HEK293 (cell line): ENCODE measurements at regions not wholly inside any gene's neighbourhood (a gene's known extent, or its start where the extent isn't known, plus 50 kb on each side); places are given as distances from the start of the nearest gene placed in this dataset.

ENCODE experiments used
- CTCF ChIA-PET: fragments of 350-600 bp; formaldehyde crosslinking; extraction: SDS; loops from one replicate; lab custom pipeline; 2021; ENCODE audit warnings: antibody characterized with exemption; lab: Yijun Ruan, JAX
- POLR2A ChIA-PET: fragments of 300-600 bp; formaldehyde crosslinking; extraction: SDS; loops from one replicate; lab custom pipeline; 2020; ENCODE audit warnings: antibody characterized with exemption, inconsistent platforms; lab: Yijun Ruan, JAX
- H3K27ac ChIP-seq: fragments of 200-500 bp; sonication (Bioruptor generic); 2 replicates; pipeline ENCODE4 v1.5.1; 2014; ENCODE audit warnings: low read depth, low read length, control low read depth, inconsistent platforms; ENCODE audit errors: extremely low read depth
- H3K36me3 ChIP-seq, 2 experiments: fragments of 200-500 bp in 1 of 2; sonication (Bioruptor generic) in 1 of 2; 1 replicate in 1 of 2; 2 replicates in 1 of 2; pipeline ENCODE4 v1.5.1; 2014 to 2017; ENCODE audit warnings: inconsistent platforms in 2 of 2, low read length in 2 of 2; ENCODE audit not compliant: control insufficient read depth in 2 of 2, insufficient read depth in 1 of 2
- H3K4me1 ChIP-seq: fragments of 200-500 bp; sonication (Bioruptor generic); 2 replicates; pipeline ENCODE4 v1.5.1; 2014; ENCODE audit warnings: mild to moderate bottlenecking, low read length, inconsistent platforms; ENCODE audit not compliant: control insufficient read depth, insufficient read depth
- H3K4me3 ChIP-seq: 2 replicates; pipeline ENCODE4 v1.5.1; 2011; ENCODE audit warnings: low read depth, mild to moderate bottlenecking, control low read depth, low read length, moderate library complexity
- H3K9me3 ChIP-seq: fragments of 200-500 bp; sonication (Bioruptor generic); 2 replicates; pipeline ENCODE4 v1.5.1; 2014; ENCODE audit warnings: low read depth, low read length, inconsistent platforms; ENCODE audit not compliant: control insufficient read depth, insufficient read depth
- BCL6B ChIP-seq: fragments of 450-650 bp; formaldehyde crosslinking; IDR thresholded peaks from 2 replicates; pipeline ENCODE4 v1.5.1; 2017; ENCODE audit warnings: missing biosample characterization, missing genetic modification characterization
- GLIS2 ChIP-seq: fragments of 450-650 bp; formaldehyde crosslinking; IDR thresholded peaks from 2 replicates; pipeline ENCODE4 v1.5.1; 2016; ENCODE audit warnings: missing biosample characterization, missing genetic modification characterization
- KLF16 ChIP-seq: fragments of 450-650 bp; formaldehyde crosslinking; IDR thresholded peaks from 2 replicates; pipeline ENCODE4 v1.5.1; 2017; ENCODE audit warnings: missing biosample characterization, missing genetic modification characterization
- KLF7 ChIP-seq: fragments of 450-650 bp; formaldehyde crosslinking; IDR thresholded peaks from 2 replicates; pipeline ENCODE4 v1.5.1; 2016; ENCODE audit warnings: missing biosample characterization, missing genetic modification characterization, borderline replicate concordance
- MEIS1 ChIP-seq: sonication (generic); formaldehyde crosslinking; IDR thresholded peaks from 2 replicates; pipeline ENCODE4 v1.8.1; 2022; ENCODE audit warnings: missing genetic modification reagents, mild to moderate bottlenecking, borderline replicate concordance
- MYNN ChIP-seq: fragments of 450-650 bp; formaldehyde crosslinking; IDR thresholded peaks from 2 replicates; pipeline ENCODE4 v1.5.1; 2016; ENCODE audit warnings: missing biosample characterization, missing genetic modification characterization, borderline replicate concordance
- PRDM6 ChIP-seq: fragments of 450-650 bp; formaldehyde crosslinking; IDR thresholded peaks from 2 replicates; pipeline ENCODE4 v1.5.1; 2017; ENCODE audit warnings: missing biosample characterization, missing genetic modification characterization
- REPIN1 ChIP-seq: fragments of 450-650 bp; formaldehyde crosslinking; IDR thresholded peaks from 2 replicates; pipeline ENCODE4 v1.5.1; 2017; ENCODE audit warnings: missing biosample characterization, missing genetic modification characterization, low read depth
- SCRT1 ChIP-seq: fragments of 450-650 bp; formaldehyde crosslinking; IDR thresholded peaks from 2 replicates; pipeline ENCODE4 v1.5.1; 2016; ENCODE audit warnings: missing biosample characterization, missing genetic modification characterization, borderline replicate concordance
- SCRT2 ChIP-seq: fragments of 450-650 bp; formaldehyde crosslinking; IDR thresholded peaks from 2 replicates; pipeline ENCODE4 v1.5.1; 2016; ENCODE audit warnings: missing biosample characterization, missing genetic modification characterization
- ZBTB17 ChIP-seq: fragments of 450-650 bp; formaldehyde crosslinking; IDR thresholded peaks from 2 replicates; pipeline ENCODE4 v1.5.1; 2016; ENCODE audit warnings: missing biosample characterization, missing genetic modification characterization
- ZNF138 ChIP-seq: fragments of 450-650 bp; formaldehyde crosslinking; IDR thresholded peaks from 2 replicates; pipeline ENCODE4 v1.5.1; 2016; ENCODE audit warnings: missing biosample characterization, missing genetic modification characterization, borderline replicate concordance
- ZNF146 ChIP-seq: fragments of 450-650 bp; formaldehyde crosslinking; IDR thresholded peaks from 2 replicates; pipeline ENCODE4 v1.5.1; 2016; ENCODE audit warnings: missing biosample characterization, missing genetic modification characterization
- ZNF19 ChIP-seq: fragments of 450-650 bp; formaldehyde crosslinking; IDR thresholded peaks from 2 replicates; pipeline ENCODE4; 2016; ENCODE audit warnings: missing biosample characterization, missing genetic modification characterization, low read depth
- ZNF354C ChIP-seq: fragments of 450-650 bp; formaldehyde crosslinking; IDR thresholded peaks from 2 replicates; pipeline ENCODE4 v1.5.1; 2016; ENCODE audit warnings: missing biosample characterization, missing genetic modification characterization, low read depth, borderline replicate concordance
- ZNF561 ChIP-seq: fragments of 450-650 bp; IDR thresholded peaks from 2 replicates; pipeline ENCODE4 v1.5.1; 2018; ENCODE audit warnings: missing biosample characterization, missing genetic modification characterization, borderline replicate concordance
- ZNF580 ChIP-seq: fragments of 450-650 bp; formaldehyde crosslinking; IDR thresholded peaks from 2 replicates; pipeline ENCODE4 v1.5.1; 2016; ENCODE audit warnings: missing biosample characterization, missing genetic modification characterization
- ZNF692 ChIP-seq: fragments of 450-650 bp; formaldehyde crosslinking; IDR thresholded peaks from 2 replicates; pipeline ENCODE4 v1.5.1; 2016; ENCODE audit warnings: missing biosample characterization, missing genetic modification characterization

GRCh38 chr6:4189249-4189648 lies 53.9 kb upstream of the ECI2 start:
- no peak overlapping the region for H3K4me3 ChIP-seq
- TF ChIP-seq MEIS1 (CRISPR knock-in tag) (no peak), SCRT1 (tag by site-specific recombination) (peak; percentile 62; the same call in 1 of the 2 replicates), MYNN (no peak), REPIN1 (tag by site-specific recombination) (no peak), KLF7 (tag by site-specific recombination) (no peak), ZNF146 (no peak), SCRT2 (peak; percentile 90), ZNF561 (no peak)
- no peaks in the 10 kb centered on the region for H3K4me1 ChIP-seq
- ChIA-PET POLR2A (no interaction called here), CTCF (interaction anchor here (0.6 to 1.3 kb wide), 2 partner anchors 21 to 340 kb away, joined by 3 to 5 read pairs; partner anchors contain the start of gene FAM50B)
- H3K27ac ChIP-seq: no peak overlapping the region
- H3K36me3 ChIP-seq: no peaks in the 10 kb centered on the region
- H3K9me3 ChIP-seq: no peaks in the 10 kb centered on the region

- POLR2A ChIA-PET: no interaction called here
- Histone ChIP-seq H3K36me3 (no peaks in the 10 kb centered on the region), H3K4me3 (no peak overlapping the region), H3K4me1 (no peaks in the 10 kb centered on the region), H3K9me3 (no peaks in the 10 kb centered on the region; the same call in 1 of the 2 replicates), H3K27ac (no peak overlapping the region)
- CTCF ChIA-PET: no interaction called here
- TF ChIP-seq ZNF354C (tag by site-specific recombination) (no peak), ZNF580 (no peak)
Measured at GRCh38 chr6:4188801-4189200, 53.4 kb upstream of the ECI2 start.

- no peak overlapping the region for H3K4me3 ChIP-seq
- H3K27ac ChIP-seq: no peak overlapping the region
- CTCF ChIA-PET: interaction anchor here (0.9 to 2.0 kb wide), 3 partner anchors 23 to 482 kb away, joined by 3 to 7 read pairs (median 3); no protein-coding TSS in a partner anchor
- POLR2A ChIA-PET: interaction anchor here (0.6 kb wide), 1 partner anchor 167 kb away, joined by 3 read pairs; a partner anchor contains a TSS
- TF ChIP-seq BCL6B (tag by site-specific recombination) (no peak), ZNF138 (tag by site-specific recombination) (no peak), ZNF692 (tag by site-specific recombination) (no peak), GLIS2 (tag by site-specific recombination) (no peak), KLF16 (tag by site-specific recombination) (no peak), ZBTB17 (no peak), PRDM6 (tag by site-specific recombination) (no peak), ZNF19 (no peak)
- TF ChIP-seq, all 188 proteins: peak for 0
- no peaks in the 10 kb centered on the region for H3K4me1 ChIP-seq
- no peaks in the 10 kb centered on the region; the same call in 1 of the 2 replicates for H3K9me3 ChIP-seq
- no peaks in the 10 kb centered on the region for H3K36me3 ChIP-seq
Measured at GRCh38 chr6:4187480-4187879, 52.1 kb upstream of the ECI2 start.
